Esophagus muscularis mucosa (tissue), 3 donors: ENCODE measurements at regions not wholly inside any gene's neighbourhood (a gene's known extent, or its start where the extent isn't known, plus 50 kb on each side); places are given as distances from the start of the nearest gene placed in this dataset.

Experiments
- CTCF ChIP-seq, 3 experiments: fragments of 200-600 bp in 2 of 3; fragments of 450-650 bp in 1 of 3; sonication (generic) in 2 of 3; IDR thresholded peaks; one replicate each; pipeline ENCODE4 v1.5.1; 2017 to 2019; ENCODE audit warnings: antibody characterized with exemption in 3 of 3, mild to moderate bottlenecking in 2 of 3, moderate library complexity in 1 of 3
- POLR2A ChIP-seq: fragments of 450-650 bp; IDR thresholded peaks from one replicate; pipeline ENCODE4 v1.6.1; 2017; ENCODE audit warnings: antibody characterized with exemption, moderate library complexity, mild to moderate bottlenecking, low read depth
- POLR2AphosphoS5 ChIP-seq, 2 donors: sonication (generic); formaldehyde crosslinking; IDR thresholded peaks; one replicate each; pipeline ENCODE4 v1.6.1; 2017; ENCODE audit warnings: antibody characterized with exemption in 2 of 2

DNA sequence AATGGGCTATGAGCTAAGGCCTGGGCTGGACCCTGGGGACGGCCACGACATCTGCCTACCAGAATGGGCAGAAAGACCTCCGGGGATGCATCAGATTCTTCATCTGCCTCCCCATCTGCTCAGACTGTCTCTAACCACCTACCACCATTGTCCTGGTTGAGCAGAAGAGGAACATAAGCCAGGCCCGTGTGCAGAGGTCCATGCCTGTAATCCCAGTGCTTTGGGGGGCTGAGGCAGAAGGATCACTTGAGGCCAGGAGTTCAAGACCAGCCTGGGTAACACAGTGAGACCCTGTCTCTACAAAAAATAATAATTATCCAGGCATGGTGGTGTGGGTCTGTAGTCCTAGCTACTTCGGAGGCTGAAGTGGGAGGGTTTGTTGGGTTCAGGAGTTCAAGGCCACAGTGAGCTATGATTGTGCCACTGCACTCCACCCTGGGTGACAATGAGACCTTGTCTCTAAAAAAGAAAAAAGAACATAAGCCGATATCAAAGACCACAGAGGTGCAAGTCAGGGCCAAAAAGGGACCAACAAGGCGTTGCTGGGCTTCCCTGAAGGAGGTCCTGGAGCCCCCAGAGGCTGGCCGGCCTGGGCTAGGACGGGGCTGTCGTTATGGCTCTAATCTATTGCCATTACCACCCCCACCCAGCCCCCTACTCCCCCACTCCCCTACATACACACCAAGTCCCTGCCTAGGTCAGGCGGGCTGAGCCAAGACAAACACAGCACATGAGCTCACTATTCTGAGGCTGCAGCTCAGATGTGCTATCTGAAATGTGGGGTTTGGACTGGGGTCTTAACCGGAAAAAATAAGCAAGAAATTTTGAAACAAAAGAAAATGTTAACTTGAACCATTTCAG, 239.2 kb upstream of the RAB4A start:
- TF ChIP-seq CTCF (IDR thresholded peaks at IDR 0.05), result no peak
- no peak for TF ChIP-seq POLR2A
- no peak for TF ChIP-seq POLR2AphosphoS5 (IDR thresholded peaks at IDR 0.05)
